ENCODE measurements at regions not wholly inside any gene's neighbourhood (a gene's known extent, or its start where the extent isn't known, plus 50 kb on each side); places are given as distances from the start of the nearest gene placed in this dataset.

- intact Hi-C loops (cut with DNase I; ENCODE audit: low total_unique reads): no loop called here
- Histone ChIP-seq H3K4me1 (no peaks in the 10 kb centered on the region), H3K36me3 (ENCODE audit: low read depth, missing control alignments) (no peaks in the 10 kb centered on the region), H3K4me3 (no peak overlapping the region), H3K27ac (no peak overlapping the region), H3K9me3 (no peaks in the 10 kb centered on the region), H3K27me3 (no peaks in the 10 kb centered on the region)
- 43 to 44% methylated on average over 2 of the region's 2 CpGs for WGBS, 2 donors
- no peak for TF ChIP-seq POLR2A (IDR thresholded peaks at IDR 0.05)
- TF ChIP-seq CTCF (IDR thresholded peaks at IDR 0.05): no peak
- no peak for DNase-seq
Observed at GRCh38 chr2:138956116-138956515, 175.9 kb upstream of the NXPH2 start.

GRCh38 chr2:138950486-138950885 lies 170.3 kb upstream of the NXPH2 start:
- H3K4me1 ChIP-seq: no peaks in the 10 kb centered on the region
- WGBS, 2 donors: 67 to 69% methylated on average over 2 of the region's 2 CpGs
- TF ChIP-seq CTCF (IDR thresholded peaks at IDR 0.05) (no peak), POLR2A (IDR thresholded peaks at IDR 0.05) (no peak)
- H3K4me3 ChIP-seq: no peak overlapping the region
- H3K27me3 ChIP-seq: no peaks in the 10 kb centered on the region
- intact Hi-C loops (cut with DNase I; ENCODE audit: low total_unique reads): no loop called here
- no peaks in the 10 kb centered on the region for H3K9me3 ChIP-seq
- DNase-seq: no peak
- no peaks in the 10 kb centered on the region for H3K36me3 ChIP-seq (ENCODE audit: low read depth, missing control alignments)
- H3K27ac ChIP-seq: no peak overlapping the region

- H3K9me3 ChIP-seq: no peaks in the 10 kb centered on the region
- no peak for TF ChIP-seq POLR2A (IDR thresholded peaks at IDR 0.05)
- TF ChIP-seq CTCF (IDR thresholded peaks at IDR 0.05): no peak
- DNase-seq: no peak
- intact Hi-C loops (cut with DNase I; ENCODE audit: low total_unique reads): no loop called here
- H3K4me1 ChIP-seq: no peaks in the 10 kb centered on the region
- no peaks in the 10 kb centered on the region for H3K27me3 ChIP-seq
- H3K4me3 ChIP-seq: no peak overlapping the region
- WGBS, 2 donors: 84 to 89% methylated on average over 3 of the region's 3 CpGs
- no peaks in the 10 kb centered on the region for H3K36me3 ChIP-seq (ENCODE audit: low read depth, missing control alignments)
- no peak overlapping the region for H3K27ac ChIP-seq
Observed at GRCh38 chr2:138949517-138949916, 169.3 kb upstream of the NXPH2 start.

GRCh38 chr2:138948070-138948539 lies 167.9 kb upstream of the NXPH2 start:
- 0% methylated on average over 1 of the region's 1 CpG for WGBS, 2 donors
- no peak overlapping the region for H3K4me3 ChIP-seq
- no peaks in the 10 kb centered on the region for H3K36me3 ChIP-seq (ENCODE audit: low read depth, missing control alignments)
- no peak for DNase-seq
- no peaks in the 10 kb centered on the region for H3K27me3 ChIP-seq
- no peaks in the 10 kb centered on the region for H3K9me3 ChIP-seq
- no peak overlapping the region for H3K27ac ChIP-seq
- TF ChIP-seq CTCF (IDR thresholded peaks at IDR 0.05) (no peak), POLR2A (IDR thresholded peaks at IDR 0.05) (no peak)
- intact Hi-C loops (cut with DNase I; ENCODE audit: low total_unique reads): no loop called here
- no peaks in the 10 kb centered on the region for H3K4me1 ChIP-seq

- intact Hi-C loops (cut with DNase I; ENCODE audit: low total_unique reads): no loop called here
- no peak for DNase-seq
- Histone ChIP-seq H3K27ac (no peak overlapping the region), H3K27me3 (no peaks in the 10 kb centered on the region), H3K9me3 (no peaks in the 10 kb centered on the region), H3K36me3 (ENCODE audit: low read depth, missing control alignments) (no peaks in the 10 kb centered on the region), H3K4me1 (no peaks in the 10 kb centered on the region), H3K4me3 (no peak overlapping the region)
- 86 to 93% methylated on average over 2 of the region's 2 CpGs for WGBS, 2 donors
- TF ChIP-seq CTCF (IDR thresholded peaks at IDR 0.05): no peak
- no peak for TF ChIP-seq POLR2A (IDR thresholded peaks at IDR 0.05)
Observed at GRCh38 chr2:138943470-138943869, 163.3 kb upstream of the NXPH2 start.

Measured in testis (tissue), 2 donors.